Activated naive CD4-positive, alpha-beta T cell treated with anti-CD3 and anti-CD28 coated beads, Interleukin-2, amount 50 U/mL, for 24 hours (primary cell): ENCODE measurements at regions not wholly inside any gene's neighbourhood (a gene's known extent, or its start where the extent isn't known, plus 50 kb on each side); places are given as distances from the start of the nearest gene placed in this dataset.
"Not testable (repeated sequence)": the region's sequence is repeated elsewhere in the genome, so short reads cannot be mapped to it uniquely, and the experiment has no call there.

Experiments used
- H3K27ac Mint-ChIP-seq: one replicate; pipeline ENCODE4 v1.8.0; 2021; ENCODE audit warnings: mild to moderate bottlenecking, mixed read lengths
- H3K27me3 Mint-ChIP-seq: one replicate; pipeline ENCODE4 v1.8.0; 2021; ENCODE audit warnings: mixed read lengths
- H3K36me3 Mint-ChIP-seq: one replicate; pipeline ENCODE4 v1.8.0; 2021; ENCODE audit warnings: mixed read lengths
- H3K4me1 Mint-ChIP-seq: one replicate; pipeline ENCODE4 v1.8.0; 2021; ENCODE audit warnings: mixed read lengths
- H3K4me3 Mint-ChIP-seq: one replicate; pipeline ENCODE4 v1.8.0; 2021; ENCODE audit warnings: mild to moderate bottlenecking, mixed read lengths
- H3K9me3 Mint-ChIP-seq: one replicate; pipeline ENCODE4 v1.8.0; 2021; ENCODE audit warnings: mixed read lengths

- Mint-ChIP-seq H3K9me3 (no peaks in the 10 kb centered on the region), H3K4me1 (no peaks in the 10 kb centered on the region), H3K4me3 (no peak overlapping the region), H3K36me3 (no peaks in the 10 kb centered on the region), H3K27ac (no peak overlapping the region), H3K27me3 (no peaks in the 10 kb centered on the region)
These were observed 619.0 kb downstream of the DOK5 start for GRCh38 chr20:55094353-55094861.

- Mint-ChIP-seq H3K4me3 (no peak overlapping the region), H3K9me3 (no peaks in the 10 kb centered on the region), H3K27me3 (no peaks in the 10 kb centered on the region), H3K27ac (no peak overlapping the region), H3K4me1 (no peaks in the 10 kb centered on the region), H3K36me3 (no peaks in the 10 kb centered on the region)
These were observed 614.9 kb downstream of the DOK5 start for GRCh38 chr20:55090286-55090685.

GRCh38 chr20:55086421-55086820 is 611.0 kb downstream of the DOK5 start:
- H3K9me3 Mint-ChIP-seq: no peaks in the 10 kb centered on the region
- no peak overlapping the region for H3K27ac Mint-ChIP-seq
- no peaks in the 10 kb centered on the region for H3K4me1 Mint-ChIP-seq
- H3K36me3 Mint-ChIP-seq: no peaks in the 10 kb centered on the region
- H3K4me3 Mint-ChIP-seq: no peak overlapping the region
- no peaks in the 10 kb centered on the region for H3K27me3 Mint-ChIP-seq

GRCh38 chr20:55079917-55080316 is 604.5 kb downstream of the DOK5 start:
- Mint-ChIP-seq H3K27me3 (no peaks in the 10 kb centered on the region), H3K4me3 (no peak overlapping the region), H3K36me3 (no peaks in the 10 kb centered on the region), H3K9me3 (peaks cover 8% of the 10 kb centered on the region), H3K4me1 (no peaks in the 10 kb centered on the region), H3K27ac (no peak overlapping the region)

GRCh38 chr20:55074266-55074840 is 599.0 kb downstream of the DOK5 start:
- H3K4me1 Mint-ChIP-seq, H3K36me3 Mint-ChIP-seq, H3K27me3 Mint-ChIP-seq, H3K4me3 Mint-ChIP-seq, H3K27ac Mint-ChIP-seq: not testable (repeated sequence)
- H3K9me3 Mint-ChIP-seq: peaks cover 13% of the 10 kb centered on the region

GRCh38 chr20:55070001-55070400 is 594.6 kb downstream of the DOK5 start:
- no peaks in the 10 kb centered on the region for H3K27me3 Mint-ChIP-seq
- peaks cover 5% of the 10 kb centered on the region for H3K9me3 Mint-ChIP-seq
- H3K4me3 Mint-ChIP-seq: no peak overlapping the region
- H3K27ac Mint-ChIP-seq: no peak overlapping the region
- H3K36me3 Mint-ChIP-seq: no peaks in the 10 kb centered on the region
- no peaks in the 10 kb centered on the region for H3K4me1 Mint-ChIP-seq

- no peaks in the 10 kb centered on the region for H3K36me3 Mint-ChIP-seq
- H3K9me3 Mint-ChIP-seq: peaks cover 9% of the 10 kb centered on the region
These were observed 591.9 kb downstream of the DOK5 start for GRCh38 chr20:55067158-55067825.

GRCh38 chr20:55058938-55059337 is 583.5 kb downstream of the DOK5 start:
- Mint-ChIP-seq H3K27ac (no peak overlapping the region), H3K4me1 (no peaks in the 10 kb centered on the region), H3K36me3 (no peaks in the 10 kb centered on the region), H3K27me3 (no peaks in the 10 kb centered on the region), H3K4me3 (no peak overlapping the region), H3K9me3 (peaks cover 6% of the 10 kb centered on the region)

More at GRCh38 chr20:55067158-55067825, 591.9 kb downstream of the DOK5 start:
- Mint-ChIP-seq H3K4me3 (no peak overlapping the region), H3K27me3 (no peaks in the 10 kb centered on the region), H3K4me1 (no peaks in the 10 kb centered on the region), H3K27ac (no peak overlapping the region)

- H3K27ac Mint-ChIP-seq: no peak overlapping the region
These were observed 582.5 kb downstream of the DOK5 start for GRCh38 chr20:55057779-55058415.

GRCh38 chr20:55054453-55054852 is 579.1 kb downstream of the DOK5 start:
- peaks cover 6% of the 10 kb centered on the region for H3K9me3 Mint-ChIP-seq
- H3K4me1 Mint-ChIP-seq: no peaks in the 10 kb centered on the region
- no peaks in the 10 kb centered on the region for H3K27me3 Mint-ChIP-seq
- no peaks in the 10 kb centered on the region for H3K36me3 Mint-ChIP-seq
- no peak overlapping the region for H3K4me3 Mint-ChIP-seq
- H3K27ac Mint-ChIP-seq: no peak overlapping the region

More at GRCh38 chr20:55057779-55058415, 582.5 kb downstream of the DOK5 start:
- Mint-ChIP-seq H3K9me3 (peaks cover 6% of the 10 kb centered on the region), H3K4me1 (no peaks in the 10 kb centered on the region), H3K36me3 (no peaks in the 10 kb centered on the region), H3K27me3 (no peaks in the 10 kb centered on the region), H3K4me3 (no peak overlapping the region)

GRCh38 chr20:55053389-55053788 is 578.0 kb downstream of the DOK5 start:
- no peak overlapping the region for H3K4me3 Mint-ChIP-seq
- no peaks in the 10 kb centered on the region for H3K4me1 Mint-ChIP-seq
- no peaks in the 10 kb centered on the region for H3K36me3 Mint-ChIP-seq
- H3K27me3 Mint-ChIP-seq: no peaks in the 10 kb centered on the region
- no peak overlapping the region for H3K27ac Mint-ChIP-seq
- H3K9me3 Mint-ChIP-seq: no peaks in the 10 kb centered on the region

GRCh38 chr20:55052459-55052858 is 577.1 kb downstream of the DOK5 start:
- H3K4me1 Mint-ChIP-seq: no peaks in the 10 kb centered on the region
- no peaks in the 10 kb centered on the region for H3K36me3 Mint-ChIP-seq
- H3K4me3 Mint-ChIP-seq: no peak overlapping the region
- H3K27me3 Mint-ChIP-seq: no peaks in the 10 kb centered on the region
- no peaks in the 10 kb centered on the region for H3K9me3 Mint-ChIP-seq
- no peak overlapping the region for H3K27ac Mint-ChIP-seq

GRCh38 chr20:55038684-55039083 is 563.3 kb downstream of the DOK5 start:
- Mint-ChIP-seq H3K4me3 (no peak overlapping the region), H3K27me3 (no peaks in the 10 kb centered on the region), H3K36me3 (no peaks in the 10 kb centered on the region), H3K9me3 (peaks cover 11% of the 10 kb centered on the region), H3K4me1 (no peaks in the 10 kb centered on the region), H3K27ac (no peak overlapping the region)

GRCh38 chr20:55031971-55032370 is 556.6 kb downstream of the DOK5 start:
- Mint-ChIP-seq H3K4me3 (no peak overlapping the region), H3K4me1 (no peaks in the 10 kb centered on the region), H3K27me3 (no peaks in the 10 kb centered on the region), H3K36me3 (no peaks in the 10 kb centered on the region), H3K9me3 (peaks cover 5% of the 10 kb centered on the region), H3K27ac (no peak overlapping the region)

GRCh38 chr20:55014766-55015165 is 539.4 kb downstream of the DOK5 start:
- Mint-ChIP-seq H3K27me3 (no peaks in the 10 kb centered on the region), H3K4me1 (no peaks in the 10 kb centered on the region), H3K27ac (no peak overlapping the region), H3K36me3 (no peaks in the 10 kb centered on the region), H3K9me3 (no peaks in the 10 kb centered on the region), H3K4me3 (no peak overlapping the region)

GRCh38 chr20:55010761-55011160 is 535.4 kb downstream of the DOK5 start:
- H3K4me3 Mint-ChIP-seq: no peak overlapping the region
- H3K36me3 Mint-ChIP-seq: no peaks in the 10 kb centered on the region
- H3K27me3 Mint-ChIP-seq: no peaks in the 10 kb centered on the region
- H3K9me3 Mint-ChIP-seq: no peaks in the 10 kb centered on the region
- no peaks in the 10 kb centered on the region for H3K4me1 Mint-ChIP-seq
- no peak overlapping the region for H3K27ac Mint-ChIP-seq
